ENCODE measurements at regions not wholly inside any gene's neighbourhood (a gene's known extent, or its start where the extent isn't known, plus 50 kb on each side); places are given as distances from the start of the nearest gene placed in this dataset.

GRCh38 chr11:92166335-92166734 lies 58.3 kb upstream of the FAT3 start:
- intact Hi-C loops (cut with micrococcal nuclease), result no loop called here
- no peak overlapping the region for H3K4me3 ChIP-seq (ENCODE audit: control extremely low read depth in 1 of 5, extremely low read depth in 1 of 5, insufficient read depth in 1 of 5, low read depth in 2 of 5, low read length in 4 of 5)
- CTCF ChIA-PET, result no interaction called here

GRCh38 chr11:92163879-92164278 lies 60.7 kb upstream of the FAT3 start:
- Histone ChIP-seq H3K4me2 (replicated peaks; ENCODE audit: low read depth, low read length, poor library complexity, severe bottlenecking) (no peak overlapping the region), H3K79me2 (ENCODE audit: control insufficient read depth, insufficient read depth, low read length) (no peaks in the 10 kb centered on the region), H3K4me3 (ENCODE audit: control extremely low read depth in 1 of 5, extremely low read depth in 1 of 5, insufficient read depth in 1 of 5, low read depth in 2 of 5, low read length in 4 of 5) (no peak overlapping the region), H4K20me1 (ENCODE audit: control insufficient read depth, insufficient read depth, low read length, poor library complexity, severe bottlenecking) (no peaks in the 10 kb centered on the region), H3K27ac (ENCODE audit: low read length in 2 of 2) (no peak overlapping the region), H3K9ac (ENCODE audit: low read length) (no peak overlapping the region), H3K9me3 (ENCODE audit: control extremely low read depth in 1 of 3, control insufficient read depth in 2 of 3, insufficient read depth in 1 of 3, low read length in 2 of 3) (no peaks in the 10 kb centered on the region), H3K4me1 (ENCODE audit: control insufficient read depth in 2 of 2, insufficient read depth in 2 of 2, low read length in 2 of 2) (no peaks in the 10 kb centered on the region), H3K27me3 (replicated peaks in 1 of 4; ENCODE audit: control extremely low read depth in 1 of 4, control insufficient read depth in 3 of 4, insufficient read depth in 4 of 4, low read length in 3 of 4) (no peaks in the 10 kb centered on the region), H3K36me3 (replicated peaks in 1 of 2; ENCODE audit: control extremely low read depth in 1 of 2, control insufficient read depth in 1 of 2, extremely low read depth in 1 of 2, insufficient read depth in 2 of 2, low read length in 1 of 2) (no peaks in the 10 kb centered on the region), H2AFZ (ENCODE audit: insufficient read depth, low read depth, low read length, poor library complexity, severe bottlenecking) (no peak overlapping the region)
- Mint-ChIP-seq H3K4me3 (no peak overlapping the region), H3K27me3 (no peaks in the 10 kb centered on the region), H3K27ac (no peak overlapping the region), H3K4me1 (no peaks in the 10 kb centered on the region), H3K9me3 (ENCODE audit: insufficient read depth) (no peaks in the 10 kb centered on the region)
- TF ChIP-seq CTCF (IDR thresholded peaks at IDR 0.05), result no peak
- no peak for TF ChIP-seq EZH2 (IDR thresholded peaks at IDR 0.05; ENCODE audit: borderline replicate concordance, insufficient read depth, low read depth, low read length, poor library complexity, severe bottlenecking)
- 100% methylated on average over 1 of the region's 1 CpG for WGBS (ENCODE audit: insufficient coverage)
- ChIA-PET CTCF (no interaction called here), POLR2A (no interaction called here)
- intact Hi-C loops (cut with micrococcal nuclease), result no loop called here
- no peak for DNase-seq
- ATAC-seq (ENCODE audit: low read depth), result no peak

More at GRCh38 chr11:92166335-92166734, 58.3 kb upstream of the FAT3 start:
- Mint-ChIP-seq H3K27me3 (no peaks in the 10 kb centered on the region), H3K4me1 (no peaks in the 10 kb centered on the region), H3K4me3 (no peak overlapping the region), H3K9me3 (ENCODE audit: insufficient read depth) (no peaks in the 10 kb centered on the region), H3K27ac (no peak overlapping the region)
- POLR2A ChIA-PET, result no interaction called here
- no peaks in the 10 kb centered on the region for H3K9me3 ChIP-seq (ENCODE audit: control extremely low read depth in 1 of 3, control insufficient read depth in 2 of 3, insufficient read depth in 1 of 3, low read length in 2 of 3)
- H3K27ac ChIP-seq (ENCODE audit: low read length in 2 of 2), result no peak overlapping the region
- WGBS (ENCODE audit: insufficient coverage), result 71% methylated on average over 1 of the region's 3 CpGs
- no peak for TF ChIP-seq EZH2 (IDR thresholded peaks at IDR 0.05; ENCODE audit: borderline replicate concordance, insufficient read depth, low read depth, low read length, poor library complexity, severe bottlenecking)
- no peak for TF ChIP-seq CTCF (IDR thresholded peaks at IDR 0.05)
- no peaks in the 10 kb centered on the region for H3K36me3 ChIP-seq (replicated peaks in 1 of 2; ENCODE audit: control extremely low read depth in 1 of 2, control insufficient read depth in 1 of 2, extremely low read depth in 1 of 2, insufficient read depth in 2 of 2, low read length in 1 of 2)
- no peaks in the 10 kb centered on the region for H3K4me1 ChIP-seq (ENCODE audit: control insufficient read depth in 2 of 2, insufficient read depth in 2 of 2, low read length in 2 of 2)
- H4K20me1 ChIP-seq (ENCODE audit: control insufficient read depth, insufficient read depth, low read length, poor library complexity, severe bottlenecking), result no peaks in the 10 kb centered on the region
- no peak overlapping the region for H2AFZ ChIP-seq (ENCODE audit: insufficient read depth, low read depth, low read length, poor library complexity, severe bottlenecking)
- no peak overlapping the region for H3K9ac ChIP-seq (ENCODE audit: low read length)
- no peaks in the 10 kb centered on the region for H3K79me2 ChIP-seq (ENCODE audit: control insufficient read depth, insufficient read depth, low read length)
- DNase-seq (no peak), ATAC-seq (ENCODE audit: low read depth) (no peak)
- H3K4me2 ChIP-seq (replicated peaks; ENCODE audit: low read depth, low read length, poor library complexity, severe bottlenecking), result no peak overlapping the region
- no peaks in the 10 kb centered on the region for H3K27me3 ChIP-seq (replicated peaks in 1 of 4; ENCODE audit: control extremely low read depth in 1 of 4, control insufficient read depth in 3 of 4, insufficient read depth in 4 of 4, low read length in 3 of 4)
